Liver (tissue), 7 donors: ENCODE measurements at regions not wholly inside any gene's neighbourhood (a gene's known extent, or its start where the extent isn't known, plus 50 kb on each side); places are given as distances from the start of the nearest gene placed in this dataset.

Source experiments
- DNase-seq: peaks from one replicate; pipeline ENCODE4 v3.0.0-alpha.2; 2017; ENCODE audit warnings: low spot score
- H3K27ac ChIP-seq, 2 donors: one replicate each; pipeline ENCODE4 v1.7.0; 2013; ENCODE audit warnings: inconsistent platforms in 2 of 2, low read length in 2 of 2, control low read depth in 1 of 2, low read depth in 1 of 2, mild to moderate bottlenecking in 1 of 2
- H3K27me3 ChIP-seq, 4 donors: one replicate each; pipeline versions ENCODE4 v1.6.1 to v1.7.0; 2013; ENCODE audit warnings: low read length in 3 of 4, inconsistent platforms in 1 of 4, mild to moderate bottlenecking in 1 of 4, moderate library complexity in 1 of 4; ENCODE audit not compliant: control insufficient read depth in 4 of 4, insufficient read depth in 4 of 4
- H3K36me3 ChIP-seq, 4 donors: one replicate each; pipeline versions ENCODE4 v1.6.1 to v1.7.0; 2013; ENCODE audit warnings: low read length in 3 of 4, mild to moderate bottlenecking in 3 of 4, low read depth in 1 of 4, moderate library complexity in 1 of 4; ENCODE audit not compliant: control insufficient read depth in 4 of 4, insufficient read depth in 3 of 4
- H3K4me1 ChIP-seq, 4 donors: one replicate each; pipeline versions ENCODE4 v1.6.1 to v1.7.0; 2013; ENCODE audit warnings: low read length in 3 of 4, mild to moderate bottlenecking in 3 of 4, moderate library complexity in 1 of 4; ENCODE audit not compliant: control insufficient read depth in 4 of 4, insufficient read depth in 4 of 4
- H3K4me3 ChIP-seq, 3 donors: one replicate each; pipeline versions ENCODE4 v1.6.1 to v1.7.0; 2013; ENCODE audit warnings: low read length in 3 of 3, control low read depth in 1 of 3, low read depth in 1 of 3, mild to moderate bottlenecking in 1 of 3
- H3K9ac ChIP-seq, 2 donors: one replicate each; pipeline ENCODE4 v1.7.0; 2013; ENCODE audit warnings: low read length in 2 of 2, mild to moderate bottlenecking in 2 of 2, moderate library complexity in 2 of 2, control low read depth in 1 of 2, low read depth in 1 of 2
- H3K9me3 ChIP-seq, 4 donors: one replicate each; pipeline versions ENCODE4 v1.6.1 to v1.7.0; 2013; ENCODE audit warnings: low read length in 3 of 4; ENCODE audit not compliant: control insufficient read depth in 4 of 4
- EGR1 ChIP-seq, 2 donors: IDR thresholded peaks; 2 replicates each; pipeline ENCODE4 v1.6.1; 2016 to 2018; ENCODE audit warnings: antibody characterized with exemption in 2 of 2, low read depth in 2 of 2
- FOXA1 ChIP-seq: IDR thresholded peaks from 2 replicates; pipeline ENCODE4 v1.6.1; 2016; ENCODE audit warnings: antibody characterized with exemption
- GABPA ChIP-seq, 2 donors: IDR thresholded peaks in 1 of 2; conservative IDR thresholded peaks in 1 of 2; 2 replicates each; pipeline ENCODE4 v1.6.1; 2016; ENCODE audit warnings: antibody characterized with exemption in 2 of 2, mild to moderate bottlenecking in 1 of 2, moderate library complexity in 1 of 2
- HNF4A ChIP-seq, 2 donors: conservative IDR thresholded peaks; 2 replicates each; pipeline ENCODE4 v1.6.1; 2016; ENCODE audit warnings: antibody characterized with exemption in 2 of 2, mild to moderate bottlenecking in 2 of 2
- HNF4G ChIP-seq: IDR thresholded peaks from 2 replicates; pipeline ENCODE4 v1.6.1; 2016; ENCODE audit warnings: antibody characterized with exemption
- NR2F2 ChIP-seq: IDR thresholded peaks from 2 replicates; pipeline ENCODE4 v1.6.1; 2016; ENCODE audit warnings: antibody characterized with exemption
- RXRA ChIP-seq, 2 donors: IDR thresholded peaks; 2 replicates each; pipeline ENCODE4 v1.6.1; 2017 to 2018; ENCODE audit warnings: antibody characterized with exemption in 2 of 2, mild to moderate bottlenecking in 1 of 2
- SP1 ChIP-seq: IDR thresholded peaks from 2 replicates; pipeline ENCODE4 v1.6.1; 2018; ENCODE audit warnings: antibody characterized with exemption, mild to moderate bottlenecking
- TAF1 ChIP-seq: conservative IDR thresholded peaks from 2 replicates; pipeline ENCODE4 v1.6.1; 2016; ENCODE audit warnings: antibody characterized with exemption, mild to moderate bottlenecking
- YY1 ChIP-seq: IDR thresholded peaks from 2 replicates; pipeline ENCODE4 v1.6.1; 2016; ENCODE audit warnings: antibody characterized with exemption, mild to moderate bottlenecking
- ZBTB33 ChIP-seq: IDR thresholded peaks from 2 replicates; pipeline ENCODE4 v1.6.1; 2016; ENCODE audit warnings: antibody characterized with exemption
- WGBS: extraction: QIAGEN DNeasy Blood & Tissue Kit; methylation state at CpG from one replicate; pipeline ENCODE4 v1.1.7; 2013; 5-methylcytosine and 5-hydroxymethylcytosine counted together
- TF ChIP-seq, protein P1 (sequence below): IDR thresholded peaks from 2 replicates; pipeline ENCODE4 v1.6.1; 2016; ENCODE audit warnings: antibody characterized with exemption, mild to moderate bottlenecking
- TF ChIP-seq, protein P2 (sequence below): IDR thresholded peaks from 2 replicates; pipeline ENCODE4 v1.6.1; 2016; ENCODE audit warnings: antibody characterized with exemption
- donor health status: healthy.
- donor health status: healthy.
- donor health status: healthy.
- donor health status: healthy.

- TF ChIP-seq, protein P1, sequence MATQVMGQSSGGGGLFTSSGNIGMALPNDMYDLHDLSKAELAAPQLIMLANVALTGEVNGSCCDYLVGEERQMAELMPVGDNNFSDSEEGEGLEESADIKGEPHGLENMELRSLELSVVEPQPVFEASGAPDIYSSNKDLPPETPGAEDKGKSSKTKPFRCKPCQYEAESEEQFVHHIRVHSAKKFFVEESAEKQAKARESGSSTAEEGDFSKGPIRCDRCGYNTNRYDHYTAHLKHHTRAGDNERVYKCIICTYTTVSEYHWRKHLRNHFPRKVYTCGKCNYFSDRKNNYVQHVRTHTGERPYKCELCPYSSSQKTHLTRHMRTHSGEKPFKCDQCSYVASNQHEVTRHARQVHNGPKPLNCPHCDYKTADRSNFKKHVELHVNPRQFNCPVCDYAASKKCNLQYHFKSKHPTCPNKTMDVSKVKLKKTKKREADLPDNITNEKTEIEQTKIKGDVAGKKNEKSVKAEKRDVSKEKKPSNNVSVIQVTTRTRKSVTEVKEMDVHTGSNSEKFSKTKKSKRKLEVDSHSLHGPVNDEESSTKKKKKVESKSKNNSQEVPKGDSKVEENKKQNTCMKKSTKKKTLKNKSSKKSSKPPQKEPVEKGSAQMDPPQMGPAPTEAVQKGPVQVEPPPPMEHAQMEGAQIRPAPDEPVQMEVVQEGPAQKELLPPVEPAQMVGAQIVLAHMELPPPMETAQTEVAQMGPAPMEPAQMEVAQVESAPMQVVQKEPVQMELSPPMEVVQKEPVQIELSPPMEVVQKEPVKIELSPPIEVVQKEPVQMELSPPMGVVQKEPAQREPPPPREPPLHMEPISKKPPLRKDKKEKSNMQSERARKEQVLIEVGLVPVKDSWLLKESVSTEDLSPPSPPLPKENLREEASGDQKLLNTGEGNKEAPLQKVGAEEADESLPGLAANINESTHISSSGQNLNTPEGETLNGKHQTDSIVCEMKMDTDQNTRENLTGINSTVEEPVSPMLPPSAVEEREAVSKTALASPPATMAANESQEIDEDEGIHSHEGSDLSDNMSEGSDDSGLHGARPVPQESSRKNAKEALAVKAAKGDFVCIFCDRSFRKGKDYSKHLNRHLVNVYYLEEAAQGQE, result no peak
- TF ChIP-seq FOXA1, result no peak
Measured at GRCh38 chr17:65446043-65446442, 115.4 kb downstream of the AXIN2 start (continued).

GRCh38 chr17:65444049-65444448 is 117.4 kb downstream of the AXIN2 start:
- no peak for DNase-seq
- no peaks in the 10 kb centered on the region for H3K36me3 ChIP-seq
- no peak overlapping the region for H3K4me3 ChIP-seq
- H3K27ac ChIP-seq, result no peak overlapping the region
- no peaks in the 10 kb centered on the region for H3K4me1 ChIP-seq
- H3K9me3 ChIP-seq, result no peaks in the 10 kb centered on the region
- H3K9ac ChIP-seq, result no peak overlapping the region
- TF ChIP-seq HNF4G, result no peak
- TF ChIP-seq GABPA (IDR thresholded peaks at IDR 0.05 in 1 of 2, conservative IDR thresholded peaks at IDR 0.05 in 1 of 2), result no peak
- TF ChIP-seq SP1, result no peak
- H3K27me3 ChIP-seq, result peaks cover 0 to 9% (median 0%) of the 10 kb centered on the region in 4 donors
- 80% methylated on average over 5 of the region's 5 CpGs for WGBS

DNA sequence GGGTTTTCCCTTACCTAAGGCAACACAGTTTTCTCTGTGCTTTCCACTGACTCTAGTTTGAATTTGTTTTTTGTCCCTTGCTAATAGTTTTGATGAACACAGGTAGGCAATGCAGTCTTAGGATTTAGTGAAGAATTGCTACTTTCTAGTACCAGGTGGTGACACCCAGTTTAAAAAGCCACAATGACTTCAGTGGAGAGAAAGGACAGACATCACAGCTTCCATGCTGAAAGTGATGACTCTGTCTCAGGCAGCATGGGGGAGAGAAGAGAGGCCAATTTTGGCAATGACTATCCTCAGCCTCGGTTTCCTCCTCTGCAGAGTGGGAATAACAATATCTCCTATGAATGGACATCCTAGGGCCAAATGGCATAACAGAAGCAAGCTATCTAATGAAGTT is 118.8 kb downstream of the AXIN2 start:
- Histone ChIP-seq H3K4me1 (no peaks in the 10 kb centered on the region), H3K9ac (no peak overlapping the region), H3K27ac (no peak overlapping the region), H3K36me3 (no peaks in the 10 kb centered on the region), H3K4me3 (no peak overlapping the region), H3K27me3 (peaks cover 0 to 14% (median 0%) of the 10 kb centered on the region in 4 donors), H3K9me3 (no peaks in the 10 kb centered on the region)
- no peak for TF ChIP-seq HNF4G
- no peak for TF ChIP-seq FOXA1
- TF ChIP-seq ZBTB33, result no peak
- DNase-seq, result no peak
- WGBS, result 48% methylated on average over 1 of the region's 1 CpG

GRCh38 chr17:65442250-65442649 is 119.2 kb downstream of the AXIN2 start:
- no peak overlapping the region for H3K27ac ChIP-seq
- no peak overlapping the region for H3K4me3 ChIP-seq
- H3K9ac ChIP-seq, result no peak overlapping the region
- H3K9me3 ChIP-seq, result no peaks in the 10 kb centered on the region
- peaks cover 0 to 14% (median 0%) of the 10 kb centered on the region in 4 donors for H3K27me3 ChIP-seq
- no peaks in the 10 kb centered on the region for H3K36me3 ChIP-seq
- no peaks in the 10 kb centered on the region for H3K4me1 ChIP-seq
- DNase-seq, result no peak
- WGBS, result 82% methylated on average over 6 of the region's 6 CpGs
- TF ChIP-seq YY1 (no peak), HNF4A (conservative IDR thresholded peaks at IDR 0.05) (no peak), NR2F2 (no peak), RXRA (IDR thresholded peaks at IDR 0.05) (no peak), EGR1 (IDR thresholded peaks at IDR 0.05; ENCODE audit: low read depth in 2 of 2) (no peak), ZBTB33 (no peak), TAF1 (no peak), FOXA1 (no peak)
- TF ChIP-seq, protein P1, result no peak
- TF ChIP-seq, protein P2, sequence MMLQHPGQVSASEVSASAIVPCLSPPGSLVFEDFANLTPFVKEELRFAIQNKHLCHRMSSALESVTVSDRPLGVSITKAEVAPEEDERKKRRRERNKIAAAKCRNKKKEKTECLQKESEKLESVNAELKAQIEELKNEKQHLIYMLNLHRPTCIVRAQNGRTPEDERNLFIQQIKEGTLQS, result no peak
